ENCODE measurements at regions not wholly inside any gene's neighbourhood (a gene's known extent, or its start where the extent isn't known, plus 50 kb on each side); places are given as distances from the start of the nearest gene placed in this dataset.
A peak's percentile ranks its signal among the peaks of the same experiment; 100 is the strongest.

- H3K18ac ChIP-seq (ENCODE audit: extremely low read depth, low read length), result no peak overlapping the region
- H2BK120ac ChIP-seq (replicated peaks; ENCODE audit: low read depth, low read length), result peak overlapping the region; percentile 0
- H2AK5ac ChIP-seq (ENCODE audit: low read depth, low read length), result no peak overlapping the region
- peaks cover 5% of the 10 kb centered on the region for H3K23me2 ChIP-seq (ENCODE audit: low read depth, low read length)
- ChIA-PET POLR2A (ENCODE audit: partially characterized antibody) (interaction anchor here (1.9 kb wide), 1 partner anchor 22 kb away, joined by 5 read pairs; no protein-coding TSS in a partner anchor), CTCF (ENCODE audit: partially characterized antibody) (interaction anchor here (0.9 to 1.0 kb wide), 2 partner anchors 18 to 29 kb away, joined by 3 read pairs; no protein-coding TSS in a partner anchor)
- peaks cover 14 to 51% of the 10 kb centered on the region in 2 experiments for H3K79me2 ChIP-seq (ENCODE audit: control insufficient read depth in 1 of 2, insufficient read depth in 2 of 2, low read length in 2 of 2)
- H2AFZ ChIP-seq (ENCODE audit: low read length), result no peak overlapping the region
- H3K23ac ChIP-seq (ENCODE audit: insufficient read length), result no peak overlapping the region
- H4K8ac ChIP-seq (ENCODE audit: extremely low read depth, insufficient read depth, low read length), result no peak overlapping the region
- H3K4me2 ChIP-seq (ENCODE audit: insufficient read depth in 1 of 2, low read depth in 2 of 2, low read length in 2 of 2), result peak overlapping the region; percentile 62 to 97
- H3K9ac ChIP-seq (replicated peaks in 1 of 4; ENCODE audit: extremely low read depth in 1 of 4, low read depth in 3 of 4, low read length in 3 of 4), result no peak overlapping the region
- H3K9me3 ChIP-seq (ENCODE audit: insufficient read depth in 2 of 2, low read depth in 1 of 2, low read length in 1 of 2), result no peaks in the 10 kb centered on the region
- FAIRE-seq (no peak), DNase-seq (ENCODE audit: low read depth in 1 of 2, low spot score in 2 of 2) (no peak)
- no peak overlapping the region for H3K14ac ChIP-seq (ENCODE audit: insufficient read length)
- H4K91ac ChIP-seq (replicated peaks; ENCODE audit: insufficient read length, low read length), result peak overlapping the region; percentile 22
- H3K4me3 ChIP-seq (ENCODE audit: extremely low read depth in 1 of 4, insufficient read depth in 2 of 4, low read depth in 3 of 4, low read length in 4 of 4), result peak overlapping the region in 2 of 4 experiments; percentile 0 to 46; a peak in 1 of 8 replicates
- H3K27me3 ChIP-seq (replicated peaks in 1 of 4; ENCODE audit: control insufficient read depth in 3 of 4, extremely low read depth in 1 of 4, insufficient read depth in 3 of 4, low read length in 3 of 4), result no peaks in the 10 kb centered on the region
- H4K5ac ChIP-seq (ENCODE audit: insufficient read length, low read depth, low read length), result peak overlapping the region; percentile 24
- H3K79me1 ChIP-seq (ENCODE audit: low read depth, low read length), result no peaks in the 10 kb centered on the region
- no peak overlapping the region for H2BK15ac ChIP-seq (ENCODE audit: low read length)
- no peaks in the 10 kb centered on the region for H4K20me1 ChIP-seq (replicated peaks in 1 of 2; ENCODE audit: control insufficient read depth in 1 of 2, insufficient read depth in 2 of 2, low read length in 2 of 2)
- H2BK5ac ChIP-seq (ENCODE audit: low read depth, low read length), result peak overlapping the region; percentile 45; the same call in 1 of the 2 replicates
- no peaks in the 10 kb centered on the region; a peak in 1 of 8 replicates for H3K36me3 ChIP-seq (ENCODE audit: control insufficient read depth in 2 of 4, insufficient read depth in 4 of 4, low read length in 3 of 4)
- H2BK12ac ChIP-seq (ENCODE audit: low read depth, low read length), result no peak overlapping the region
- WGBS, 2 experiments (ENCODE audit: extremely low coverage in 1 of 2, insufficient coverage in 1 of 2, insufficient read length in 1 of 2, insufficient replicate concordance in 2 of 2, low coverage in 1 of 2, low lambda C conversion rate in 2 of 2, missing lambda C conversion rate in 1 of 2), result 31% methylated on average over 3 of the region's 3 CpGs; no CpG with 5 or more reads in 1 of the 2 experiments
- H3K4me1 ChIP-seq (replicated peaks in 1 of 4; ENCODE audit: control insufficient read depth in 3 of 4, insufficient read depth in 4 of 4, low read length in 3 of 4), result peaks cover 6 to 37% (median 22%) of the 10 kb centered on the region in 4 experiments
- H3K4ac ChIP-seq (replicated peaks; ENCODE audit: insufficient read length, low read depth, low read length), result no peak overlapping the region
- H3K56ac ChIP-seq (replicated peaks; ENCODE audit: insufficient read length, low read depth, low read length), result no peak overlapping the region
- no peak overlapping the region for H3K27ac ChIP-seq (ENCODE audit: low read depth, low read length)
- H2BK20ac ChIP-seq (ENCODE audit: low read length), result no peak overlapping the region
- TF ChIP-seq POLR2AphosphoS5 (IDR thresholded peaks at IDR 0.05; ENCODE audit: low read depth, low read length), result no peak
- TF ChIP-seq RFX5 (IDR thresholded peaks at IDR 0.05; ENCODE audit: borderline replicate concordance, low read depth, low read length), result no peak
- TF ChIP-seq BRCA1 (IDR thresholded peaks at IDR 0.05; ENCODE audit: low read depth, low read length), result no peak
- TF ChIP-seq HDAC2 (IDR thresholded peaks at IDR 0.05; ENCODE audit: borderline replicate concordance in 1 of 2, low read depth in 2 of 2, low read length in 2 of 2), result no peak
- TF ChIP-seq USF2 (IDR thresholded peaks at IDR 0.05; ENCODE audit: low read length), result no peak
- TF ChIP-seq TAF1 (IDR thresholded peaks at IDR 0.05; ENCODE audit: low read depth, low read length), result no peak
- no peak for TF ChIP-seq RBBP5 (IDR thresholded peaks at IDR 0.05; ENCODE audit: borderline replicate concordance, low read depth, low read length)
- no peak for TF ChIP-seq EP300 (IDR thresholded peaks at IDR 0.05; ENCODE audit: borderline replicate concordance in 1 of 2, low read depth in 2 of 2, low read length in 2 of 2)
- no peak for TF ChIP-seq SAP30 (IDR thresholded peaks at IDR 0.05; ENCODE audit: insufficient read depth, insufficient replicate concordance, low read length)
- no peak for TF ChIP-seq SP2 (IDR thresholded peaks at IDR 0.05; ENCODE audit: low read length)
- no peak for TF ChIP-seq KDM4A (IDR thresholded peaks at IDR 0.05; ENCODE audit: low read depth, low read length, severe bottlenecking)
- TF ChIP-seq TCF12 (IDR thresholded peaks at IDR 0.05; ENCODE audit: low read depth, low read length), result no peak
Measured at GRCh38 chr6:167226383-167226685, 64.8 kb upstream of the UNC93A start.

All from H1 (cell line).